ENCODE measurements at regions not wholly inside any gene's neighbourhood (a gene's known extent, or its start where the extent isn't known, plus 50 kb on each side); places are given as distances from the start of the nearest gene placed in this dataset.

- DNase-seq (ENCODE audit: low spot score), result no peak
Observed at GRCh38 chr4:58688568-58688967, 1578.4 kb upstream of the IGFBP7 start.

- no peak for DNase-seq (ENCODE audit: low spot score)
Observed at GRCh38 chr4:58679886-58680285, 1569.7 kb upstream of the IGFBP7 start.

- no peak for DNase-seq (ENCODE audit: low spot score)
Observed at GRCh38 chr4:58679051-58679450, 1568.9 kb upstream of the IGFBP7 start.

- no peak for DNase-seq (ENCODE audit: low spot score)
Observed at GRCh38 chr4:58669783-58670182, 1559.6 kb upstream of the IGFBP7 start.

- no peak for DNase-seq (ENCODE audit: low spot score)
Observed at GRCh38 chr4:58665649-58666048, 1555.5 kb upstream of the IGFBP7 start.

- no peak for DNase-seq (ENCODE audit: low spot score)
Observed at GRCh38 chr4:58658701-58659100, 1548.5 kb upstream of the IGFBP7 start.

GRCh38 chr4:58653251-58653650, 1543.1 kb upstream of the IGFBP7 start:
- DNase-seq (ENCODE audit: low spot score), result no peak

GRCh38 chr4:58649226-58649625, 1539.0 kb upstream of the IGFBP7 start:
- DNase-seq (ENCODE audit: low spot score), result no peak

GRCh38 chr4:58646126-58646525, 1535.9 kb upstream of the IGFBP7 start:
- no peak for DNase-seq (ENCODE audit: low spot score)

- DNase-seq (ENCODE audit: low spot score), result no peak
Observed at GRCh38 chr4:58644549-58644948, 1534.4 kb upstream of the IGFBP7 start.

- no peak for DNase-seq (ENCODE audit: low spot score)
Observed at GRCh38 chr4:58636381-58636780, 1526.2 kb upstream of the IGFBP7 start.

- DNase-seq (ENCODE audit: low spot score), result no peak
Observed at GRCh38 chr4:58617226-58617625, 1507.0 kb upstream of the IGFBP7 start.

- no peak for DNase-seq (ENCODE audit: low spot score)
Observed at GRCh38 chr4:58611012-58611411, 1500.8 kb upstream of the IGFBP7 start.

- no peak for DNase-seq (ENCODE audit: low spot score)
Observed at GRCh38 chr4:58606303-58606702, 1496.1 kb upstream of the IGFBP7 start.

- no peak for DNase-seq (ENCODE audit: low spot score)
Observed at GRCh38 chr4:58603951-58604350, 1493.8 kb upstream of the IGFBP7 start.

GRCh38 chr4:58602731-58603359, 1492.7 kb upstream of the IGFBP7 start:
- DNase-seq (ENCODE audit: low spot score), result no peak

- no peak for DNase-seq (ENCODE audit: low spot score)
Observed at GRCh38 chr4:58602022-58602421, 1491.8 kb upstream of the IGFBP7 start.

GRCh38 chr4:58600290-58600689, 1490.1 kb upstream of the IGFBP7 start:
- no peak for DNase-seq (ENCODE audit: low spot score)

GRCh38 chr4:58590722-58591121, 1480.5 kb upstream of the IGFBP7 start:
- no peak for DNase-seq (ENCODE audit: low spot score)

- DNase-seq (ENCODE audit: low spot score), result no peak
Observed at GRCh38 chr4:58587856-58588255, 1477.7 kb upstream of the IGFBP7 start.

GRCh38 chr4:58566260-58566659, 1456.1 kb upstream of the IGFBP7 start:
- no peak for DNase-seq (ENCODE audit: low spot score)

GRCh38 chr4:58564695-58565475, 1454.7 kb upstream of the IGFBP7 start:
- DNase-seq (ENCODE audit: low spot score), result no peak

- DNase-seq (ENCODE audit: low spot score), result no peak
Observed at GRCh38 chr4:58561170-58561569, 1451.0 kb upstream of the IGFBP7 start.

- DNase-seq (ENCODE audit: low spot score), result no peak
Observed at GRCh38 chr4:58560736-58561135, 1450.6 kb upstream of the IGFBP7 start.

All from hepatic stellate cell (primary cell).